Activated CD8-positive, alpha-beta T cell treated with anti-CD3 and anti-CD28 coated beads, Interleukin-2, amount 10 ng/mL, durations not matched to agents 7 days and 5 days (primary cell): ENCODE measurements at regions not wholly inside any gene's neighbourhood (a gene's known extent, or its start where the extent isn't known, plus 50 kb on each side); places are given as distances from the start of the nearest gene placed in this dataset.
"Not testable (repeated sequence)": the region's sequence is repeated elsewhere in the genome, so short reads cannot be mapped to it uniquely, and the experiment has no call there.

Experiments
- ATAC-seq: fragments of 150-1000 bp; cut with Tn5 transposase; one replicate; pipeline ENCODE4 v1.10.0; 2021; ENCODE audit warnings: moderate library complexity
- CTCF ChIA-PET: fragments of 350-600 bp; sonication (Branson Sonifier 250); formaldehyde crosslinking; loops from one replicate; lab custom pipeline; 2021; ENCODE audit warnings: antibody characterized with exemption; lab: Charles Lee
- POLR2A ChIA-PET: fragments of 350-600 bp; sonication (Branson Sonifier 250); formaldehyde crosslinking; loops from one replicate; lab custom pipeline; 2021; ENCODE audit warnings: antibody characterized with exemption; lab: Charles Lee
- DNase-seq: peaks from one replicate; pipeline ENCODE4 v3.0.0-alpha.2; 2020
- H3K27ac Mint-ChIP-seq: one replicate; pipeline ENCODE4 v1.8.0; 2021; ENCODE audit warnings: mild to moderate bottlenecking, mixed read lengths
- H3K27me3 Mint-ChIP-seq: one replicate; pipeline ENCODE4 v1.8.0; 2021; ENCODE audit warnings: low read depth, mixed read lengths
- H3K36me3 Mint-ChIP-seq: one replicate; pipeline ENCODE4 v1.8.0; 2021; ENCODE audit warnings: low read depth, mixed read lengths
- H3K4me1 Mint-ChIP-seq: one replicate; pipeline ENCODE4 v1.8.0; 2021; ENCODE audit warnings: low read depth, mixed read lengths
- H3K4me3 Mint-ChIP-seq: one replicate; pipeline ENCODE4 v1.8.0; 2021; ENCODE audit warnings: mild to moderate bottlenecking, mixed read lengths
- H3K9me3 Mint-ChIP-seq: one replicate; pipeline ENCODE4 v1.8.0; 2022; ENCODE audit warnings: mixed read lengths; ENCODE audit not compliant: insufficient read depth

DNA sequence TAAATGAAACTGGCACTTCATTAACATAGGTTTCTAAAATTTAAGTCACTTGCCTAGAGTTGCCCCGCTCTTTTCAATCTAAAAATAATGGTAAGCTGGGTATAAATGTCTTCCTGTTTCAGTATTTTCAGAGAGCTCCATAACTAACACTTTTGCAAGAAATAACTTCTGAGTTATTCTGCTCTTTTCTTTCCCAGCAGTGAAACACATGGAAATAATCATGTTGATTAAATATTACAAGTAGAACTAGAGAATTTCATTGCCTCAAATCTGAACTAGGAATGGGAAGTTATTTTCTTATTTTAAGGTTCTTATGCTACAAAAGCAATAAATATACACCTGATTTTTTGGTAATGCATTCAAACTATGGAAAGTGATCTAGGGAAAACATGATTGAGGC, 257.4 kb downstream of the IKZF2 start:
- H3K9me3 Mint-ChIP-seq = no peaks in the 10 kb centered on the region
- ChIA-PET CTCF (interaction anchor here (1.2 kb wide), 1 partner anchor 117 kb away, joined by 3 read pairs; no protein-coding TSS in a partner anchor), POLR2A (no interaction called here)
- no peak overlapping the region for H3K4me3 Mint-ChIP-seq
- ATAC-seq = no peak
- H3K27me3 Mint-ChIP-seq = peaks cover 2% of the 10 kb centered on the region
- no peak for DNase-seq
- H3K4me1 Mint-ChIP-seq = no peaks in the 10 kb centered on the region
- no peak overlapping the region for H3K27ac Mint-ChIP-seq
- H3K36me3 Mint-ChIP-seq = no peaks in the 10 kb centered on the region

DNA sequence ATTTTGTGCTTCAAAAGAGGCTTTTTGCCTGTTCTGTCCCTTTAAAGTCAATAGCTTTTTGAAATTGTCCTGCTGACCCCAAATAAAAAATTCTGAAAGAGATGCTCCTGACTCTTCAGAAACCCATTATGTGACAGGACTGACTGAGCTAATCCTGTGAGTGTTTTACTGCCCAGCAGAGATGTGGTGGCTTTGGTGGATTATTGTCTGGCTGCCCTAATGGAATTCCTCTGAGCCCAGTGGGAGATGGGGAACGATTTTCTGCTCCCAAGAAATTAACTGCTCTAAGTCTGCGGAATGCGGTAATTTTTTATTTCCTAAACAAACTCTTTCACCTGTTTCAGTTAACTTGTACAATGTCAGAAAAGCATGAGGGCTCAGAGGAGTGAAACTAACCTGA, 258.2 kb downstream of the IKZF2 start:
- ATAC-seq (no peak), DNase-seq (no peak)
- Mint-ChIP-seq H3K9me3 (no peaks in the 10 kb centered on the region), H3K4me1 (no peaks in the 10 kb centered on the region), H3K4me3 (no peak overlapping the region), H3K27ac (no peak overlapping the region), H3K36me3 (no peaks in the 10 kb centered on the region), H3K27me3 (peaks cover 2% of the 10 kb centered on the region)
- CTCF ChIA-PET = interaction anchor here (1.1 to 1.2 kb wide), 2 partner anchors 21 to 116 kb away, joined by 3 read pairs; no protein-coding TSS in a partner anchor
- POLR2A ChIA-PET = no interaction called here

DNA sequence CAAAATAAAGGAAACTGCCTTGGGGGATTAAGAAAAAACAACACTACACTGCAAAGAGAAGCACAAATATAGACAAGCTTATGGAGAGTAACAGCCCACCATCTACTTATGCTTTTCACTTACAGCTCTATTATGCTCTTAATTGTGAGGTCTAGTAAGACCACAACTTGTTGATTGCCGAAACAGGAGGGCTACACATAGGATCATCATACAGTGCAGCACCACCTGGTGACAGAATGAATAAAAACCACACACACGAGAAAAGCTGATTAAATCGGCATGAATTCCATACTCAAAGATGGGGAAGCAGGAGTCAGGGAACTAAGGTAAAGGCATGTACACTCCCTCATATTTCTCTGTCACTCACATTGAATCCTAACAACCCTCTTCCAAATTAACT, 259.2 kb downstream of the IKZF2 start:
- CTCF ChIA-PET = interaction anchor here (0.8 to 1.5 kb wide), 6 partner anchors 10 to 257 kb away, joined by 3 to 4 read pairs (median 3); no protein-coding TSS in a partner anchor
- no peaks in the 10 kb centered on the region for H3K4me1 Mint-ChIP-seq
- POLR2A ChIA-PET = interaction anchor here (0.6 kb wide), 1 partner anchor 367 kb away, joined by 4 read pairs; no protein-coding TSS in a partner anchor

DNA sequence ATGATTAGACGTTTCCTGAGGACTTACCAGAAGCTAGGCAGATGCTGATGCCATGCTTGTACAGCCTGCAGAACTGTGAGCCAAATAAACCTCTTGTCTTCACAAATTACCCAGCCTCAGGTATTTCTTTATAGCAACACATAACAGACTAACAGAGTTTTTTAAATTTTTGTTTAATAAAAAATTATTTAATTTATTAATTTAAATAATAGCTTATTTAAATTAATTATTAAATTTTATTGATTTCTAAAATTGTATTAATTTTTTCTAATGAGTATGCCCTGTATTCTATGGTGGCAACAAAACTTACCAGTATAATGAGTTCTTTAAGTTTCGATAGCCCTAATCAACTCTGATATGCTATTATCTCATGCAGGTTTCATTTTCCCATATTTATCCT, 259.8 kb downstream of the IKZF2 start:
- CTCF ChIA-PET = interaction anchor here (0.8 to 1.5 kb wide), 7 partner anchors 11 to 262 kb away, joined by 3 to 4 read pairs (median 3); no protein-coding TSS in a partner anchor
- POLR2A ChIA-PET = no interaction called here
- H3K9me3 Mint-ChIP-seq = no peaks in the 10 kb centered on the region
- H3K36me3 Mint-ChIP-seq = peaks cover 1% of the 10 kb centered on the region
- H3K4me3 Mint-ChIP-seq = no peak overlapping the region
- ATAC-seq (no peak), DNase-seq (no peak)
- H3K4me1 Mint-ChIP-seq = no peaks in the 10 kb centered on the region
- peaks cover 2% of the 10 kb centered on the region for H3K27me3 Mint-ChIP-seq
- H3K27ac Mint-ChIP-seq = no peak overlapping the region

More for the DNA sequence above, 259.2 kb downstream of the IKZF2 start:
- Mint-ChIP-seq H3K36me3 (no peaks in the 10 kb centered on the region), H3K9me3 (no peaks in the 10 kb centered on the region), H3K27me3 (peaks cover 2% of the 10 kb centered on the region), H3K4me3 (no peak overlapping the region), H3K27ac (no peak overlapping the region)
- ATAC-seq = no peak
- no peak for DNase-seq

DNA sequence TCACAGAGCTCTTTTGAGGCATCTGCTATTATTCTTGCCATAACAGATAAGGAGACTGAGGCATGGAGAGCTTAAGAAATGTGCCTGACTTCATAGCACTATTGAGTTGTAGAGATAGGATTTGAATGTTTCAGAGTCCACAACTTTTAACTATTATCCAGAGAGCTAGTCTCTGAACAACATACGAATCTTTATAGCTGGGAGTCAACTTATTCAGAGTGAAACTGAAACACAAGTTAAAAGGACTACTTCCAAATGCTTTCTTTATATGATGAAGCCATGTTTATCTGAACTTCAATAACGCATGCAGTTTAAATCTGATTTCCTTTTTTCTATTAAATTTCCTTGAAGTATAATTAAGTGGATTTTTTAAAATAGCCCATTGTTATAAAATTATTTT, 268.8 kb downstream of the IKZF2 start:
- Mint-ChIP-seq H3K4me1 (peaks cover 14% of the 10 kb centered on the region), H3K27me3 (peaks cover 2% of the 10 kb centered on the region), H3K9me3 (peaks cover 23% of the 10 kb centered on the region), H3K36me3 (peaks cover 28% of the 10 kb centered on the region), H3K4me3 (no peak overlapping the region), H3K27ac (no peak overlapping the region)
- ChIA-PET POLR2A (interaction anchor here (0.6 kb wide), 1 partner anchor 110 kb away, joined by 3 read pairs; no protein-coding TSS in a partner anchor), CTCF (no interaction called here)
- DNase-seq (no peak), ATAC-seq (peak; percentile 53)

DNA sequence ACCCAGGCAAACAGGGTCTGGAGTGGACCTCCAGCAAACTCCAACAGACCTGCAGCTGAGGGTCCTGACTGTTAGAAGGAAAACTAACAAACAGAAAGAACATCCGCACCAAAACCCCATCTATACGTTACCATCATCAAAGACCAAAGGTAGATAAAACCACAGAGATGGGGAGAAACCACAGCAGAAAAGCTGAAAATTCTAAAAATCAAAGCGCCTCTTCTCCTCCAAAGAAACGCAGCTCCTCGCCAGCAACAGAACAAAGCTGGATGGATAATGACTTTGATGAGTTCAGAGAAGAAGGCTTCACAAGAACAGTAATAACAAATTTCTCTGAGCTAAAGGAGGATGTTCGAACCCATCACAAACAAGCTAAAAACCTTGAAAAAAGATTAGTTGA, 274.9 kb downstream of the IKZF2 start:
- CTCF ChIA-PET = not testable (repeated sequence)

DNA sequence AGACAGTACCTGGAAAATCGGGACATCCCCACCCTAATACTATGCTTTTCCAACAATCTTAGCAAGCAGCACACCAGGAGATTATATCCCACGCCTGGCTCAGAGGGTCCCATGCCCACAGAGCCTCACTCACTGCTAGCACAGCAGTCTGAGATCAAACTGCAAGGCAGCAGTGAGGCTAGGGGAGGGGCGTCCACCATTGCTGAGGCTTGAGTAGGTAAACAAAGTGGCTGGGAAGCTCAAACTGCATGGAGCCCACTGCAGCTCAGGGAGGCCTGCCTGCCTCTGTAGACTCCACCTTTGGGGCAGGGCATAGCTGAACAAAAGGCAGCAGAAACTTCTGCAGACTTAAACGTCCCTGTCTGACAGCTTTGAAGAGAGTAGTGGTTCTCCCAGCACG, 275.5 kb downstream of the IKZF2 start:
- H3K4me1 Mint-ChIP-seq = peaks cover 13% of the 10 kb centered on the region
- ATAC-seq, H3K4me3 Mint-ChIP-seq, DNase-seq, H3K27me3 Mint-ChIP-seq, CTCF ChIA-PET, POLR2A ChIA-PET, H3K27ac Mint-ChIP-seq: not testable (repeated sequence)
- H3K9me3 Mint-ChIP-seq = peaks cover 25% of the 10 kb centered on the region
- peaks cover 21% of the 10 kb centered on the region for H3K36me3 Mint-ChIP-seq

More for the DNA sequence above, 274.9 kb downstream of the IKZF2 start:
- H3K27ac Mint-ChIP-seq, H3K4me3 Mint-ChIP-seq, H3K27me3 Mint-ChIP-seq, POLR2A ChIA-PET, DNase-seq, ATAC-seq: not testable (repeated sequence)
- peaks cover 18% of the 10 kb centered on the region for H3K4me1 Mint-ChIP-seq
- H3K9me3 Mint-ChIP-seq = peaks cover 25% of the 10 kb centered on the region
- H3K36me3 Mint-ChIP-seq = peaks cover 23% of the 10 kb centered on the region

DNA sequence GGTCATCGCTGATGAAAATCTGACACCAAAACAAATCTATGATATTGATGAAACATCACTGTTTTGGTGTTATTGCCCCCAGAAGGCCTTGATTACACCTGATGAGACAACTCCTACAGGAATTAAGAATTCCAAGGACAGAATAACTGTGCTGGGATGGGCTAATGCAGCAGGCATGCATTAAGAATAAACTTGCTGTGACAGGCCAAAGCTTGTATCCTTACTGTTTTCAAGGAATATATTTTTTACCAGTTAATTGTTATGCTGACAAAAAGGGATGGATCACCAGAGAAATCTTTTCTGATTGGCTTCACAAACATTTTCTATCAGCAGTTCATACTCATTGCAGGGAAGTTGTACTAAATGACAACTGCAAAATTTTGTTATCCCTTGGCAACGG, 278.2 kb downstream of the IKZF2 start:
- DNase-seq = no peak
- peaks cover 14% of the 10 kb centered on the region for H3K36me3 Mint-ChIP-seq
- CTCF ChIA-PET = no interaction called here
- no peak overlapping the region for H3K4me3 Mint-ChIP-seq
- H3K27ac Mint-ChIP-seq = no peak overlapping the region
- no peak for ATAC-seq
- H3K27me3 Mint-ChIP-seq = peaks cover under 1% of the 10 kb centered on the region
- H3K4me1 Mint-ChIP-seq = peaks cover 12% of the 10 kb centered on the region
- POLR2A ChIA-PET = no interaction called here
- H3K9me3 Mint-ChIP-seq = peaks cover 17% of the 10 kb centered on the region

DNA sequence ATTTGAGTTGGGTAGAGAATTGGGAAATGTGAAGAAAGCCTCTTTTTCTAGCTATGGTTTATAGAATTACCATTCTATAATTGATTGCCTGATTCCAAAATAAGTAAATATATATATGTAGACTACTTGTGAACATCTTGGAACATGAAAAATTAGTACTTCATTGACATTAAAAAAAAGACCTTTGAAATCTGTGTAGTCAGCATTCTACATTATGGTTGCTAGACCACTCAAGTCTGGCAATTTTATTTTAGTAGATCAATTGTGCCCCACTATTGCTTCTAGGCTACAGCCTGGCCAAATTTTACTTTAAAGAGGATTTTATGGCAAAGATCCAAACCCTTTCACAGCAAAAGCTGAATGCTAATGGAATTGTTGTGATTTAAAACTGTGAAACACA, 279.8 kb downstream of the IKZF2 start:
- peaks cover 17% of the 10 kb centered on the region for H3K9me3 Mint-ChIP-seq
- DNase-seq = no peak
- H3K4me3 Mint-ChIP-seq = no peak overlapping the region
- H3K36me3 Mint-ChIP-seq = peaks cover 13% of the 10 kb centered on the region
- no peak for ATAC-seq
- ChIA-PET POLR2A (no interaction called here), CTCF (no interaction called here)
- no peaks in the 10 kb centered on the region for H3K27me3 Mint-ChIP-seq
- peaks cover 7% of the 10 kb centered on the region for H3K4me1 Mint-ChIP-seq
- no peak overlapping the region for H3K27ac Mint-ChIP-seq

DNA sequence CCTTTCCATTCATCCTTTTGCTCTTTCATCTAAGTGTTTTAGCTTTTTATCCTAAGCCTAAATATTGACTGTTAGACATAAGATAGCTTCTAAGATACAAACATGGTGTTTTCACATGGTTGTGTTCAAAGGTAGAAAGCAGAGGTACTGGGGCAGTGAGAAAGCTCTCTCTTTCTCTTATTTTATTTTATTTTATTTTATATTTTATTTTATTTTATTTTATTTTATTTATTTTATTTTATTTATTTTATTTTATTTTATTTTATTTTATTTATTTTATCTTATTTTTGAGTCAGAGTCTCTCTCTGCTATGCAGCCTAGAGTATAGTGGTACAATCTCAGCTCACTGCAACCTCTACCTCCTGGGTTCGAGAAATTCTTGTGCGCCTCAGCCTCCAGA, 287.2 kb downstream of the IKZF2 start:
- peaks cover 40% of the 10 kb centered on the region for H3K9me3 Mint-ChIP-seq
- no peak overlapping the region for H3K4me3 Mint-ChIP-seq
- no peak for ATAC-seq
- H3K4me1 Mint-ChIP-seq = no peaks in the 10 kb centered on the region
- POLR2A ChIA-PET = no interaction called here
- no peak for DNase-seq
- CTCF ChIA-PET = interaction anchor here (0.9 to 2.3 kb wide), 4 partner anchors 258 to 289 kb away, joined by 3 to 17 read pairs (median 6); no protein-coding TSS in a partner anchor
- H3K36me3 Mint-ChIP-seq = peaks cover 26% of the 10 kb centered on the region
- H3K27me3 Mint-ChIP-seq = no peaks in the 10 kb centered on the region
- no peak overlapping the region for H3K27ac Mint-ChIP-seq

DNA sequence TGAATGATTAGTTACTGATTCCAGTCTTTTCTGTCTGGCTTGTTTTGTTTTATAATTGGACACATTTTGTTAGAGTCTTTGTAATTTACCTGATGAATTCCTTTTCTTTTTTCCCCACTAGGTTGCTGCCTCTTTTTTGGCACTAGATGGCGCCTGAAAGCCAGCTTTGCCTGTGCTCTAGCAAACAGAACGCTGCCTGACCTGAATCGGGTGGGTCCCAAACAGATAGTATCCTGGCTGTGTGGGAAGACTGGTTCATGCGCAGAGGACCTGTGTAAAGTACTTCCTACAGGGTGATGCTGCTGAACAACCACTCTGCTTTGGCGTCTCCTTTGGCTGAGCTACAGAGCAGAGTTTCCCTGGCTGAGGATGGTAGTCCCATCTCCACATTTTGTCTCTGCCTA, 288.2 kb downstream of the IKZF2 start:
- H3K4me1 Mint-ChIP-seq = peaks cover 4% of the 10 kb centered on the region
- POLR2A ChIA-PET = no interaction called here
- H3K9me3 Mint-ChIP-seq = peaks cover 46% of the 10 kb centered on the region
- CTCF ChIA-PET = interaction anchor here (0.9 to 2.3 kb wide), 7 partner anchors 259 to 381 kb away, joined by 3 to 17 read pairs (median 4); no protein-coding TSS in a partner anchor
- ATAC-seq = peak; percentile 42
- H3K27ac Mint-ChIP-seq = no peak overlapping the region
- H3K4me3 Mint-ChIP-seq = no peak overlapping the region
- no peaks in the 10 kb centered on the region for H3K27me3 Mint-ChIP-seq
- peak; percentile 48 for DNase-seq
- H3K36me3 Mint-ChIP-seq = peaks cover 27% of the 10 kb centered on the region

DNA sequence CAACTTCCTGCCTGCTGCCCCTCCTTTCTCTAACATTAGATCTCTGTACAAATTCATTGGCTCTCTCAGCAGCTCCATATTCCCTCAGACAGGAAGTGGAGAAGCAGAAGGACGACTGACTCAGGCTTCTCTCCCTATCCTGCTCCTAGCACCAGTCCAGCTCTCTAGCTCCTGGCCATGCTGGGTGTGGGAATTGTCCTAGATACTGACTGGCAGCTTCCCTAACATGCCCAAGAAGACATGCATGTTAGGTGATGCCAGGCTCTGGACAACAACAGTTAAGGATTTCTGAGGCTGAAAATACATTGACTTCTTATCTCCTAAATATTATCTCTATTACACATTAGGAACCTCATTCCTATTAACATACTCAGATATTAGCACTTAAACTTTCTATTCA, 292.9 kb downstream of the IKZF2 start:
- H3K27ac Mint-ChIP-seq = no peak overlapping the region
- H3K9me3 Mint-ChIP-seq = peaks cover 24% of the 10 kb centered on the region
- DNase-seq = no peak
- peaks cover 4% of the 10 kb centered on the region for H3K4me1 Mint-ChIP-seq
- peaks cover 14% of the 10 kb centered on the region for H3K36me3 Mint-ChIP-seq
- no peak overlapping the region for H3K4me3 Mint-ChIP-seq
- ATAC-seq = no peak
- ChIA-PET POLR2A (no interaction called here), CTCF (no interaction called here)
- H3K27me3 Mint-ChIP-seq = no peaks in the 10 kb centered on the region
